ENCODE measurements at regions not wholly inside any gene's neighbourhood (a gene's known extent, or its start where the extent isn't known, plus 50 kb on each side); places are given as distances from the start of the nearest gene placed in this dataset.
"Not testable (repeated sequence)": the region's sequence is repeated elsewhere in the genome, so short reads cannot be mapped to it uniquely, and the experiment has no call there.

DNA sequence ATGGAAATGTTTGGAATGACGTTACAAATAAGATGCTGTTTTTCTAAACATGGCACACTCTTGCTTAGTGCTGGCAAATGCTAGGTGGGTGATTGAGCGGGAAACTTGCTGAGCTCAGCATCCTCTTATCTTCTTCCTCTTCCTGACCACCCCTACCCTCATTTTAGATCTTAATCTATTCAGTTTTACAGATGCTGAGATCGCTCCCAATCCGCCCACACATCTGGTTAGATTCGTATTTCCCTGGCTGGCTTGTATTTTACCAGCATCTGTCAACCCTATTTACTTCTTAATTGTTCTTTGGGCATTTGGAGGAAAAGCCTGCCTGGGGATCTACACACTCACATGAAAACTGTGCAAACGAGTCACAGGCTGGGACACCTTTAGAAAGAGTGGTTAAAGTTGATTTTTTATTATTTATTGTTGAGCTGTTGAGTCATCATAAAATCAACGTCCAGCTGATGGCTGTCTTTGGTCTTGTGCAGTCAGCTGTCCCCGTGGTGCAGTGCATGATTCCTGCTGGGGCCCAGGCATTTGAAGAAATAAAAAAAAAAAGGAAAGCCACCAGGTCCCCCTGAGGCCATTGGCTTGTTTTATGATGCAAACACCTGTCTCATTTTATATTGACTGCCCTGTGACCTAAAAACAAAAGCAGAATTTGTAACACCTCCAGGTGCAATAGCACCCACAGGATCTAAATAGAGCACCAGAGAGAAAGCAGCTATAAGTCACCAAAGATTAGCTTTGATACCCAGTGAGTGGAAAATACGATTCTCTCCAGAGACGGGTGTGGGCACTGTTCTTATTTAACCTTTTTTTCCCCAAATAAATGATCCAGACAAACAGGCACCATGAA is 258.6 kb downstream of the HS3ST3B1 start:
- Histone ChIP-seq H3K27me3 (ENCODE audit: insufficient read depth, low read length) (no peaks in the 10 kb centered on the region), H3K27ac (ENCODE audit: low read length) (no peak overlapping the region), H3K4me3 (ENCODE audit: low read length) (no peak overlapping the region), H3K36me3 (ENCODE audit: insufficient read depth, low read depth, low read length) (no peaks in the 10 kb centered on the region), H3K9ac (ENCODE audit: low read depth, low read length) (no peak overlapping the region), H3K9me3 (ENCODE audit: insufficient read depth, low read depth, low read length) (no peaks in the 10 kb centered on the region), H3K4me1 (ENCODE audit: insufficient read depth, low read length) (no peaks in the 10 kb centered on the region; the same call in 1 of the 2 replicates)

DNA sequence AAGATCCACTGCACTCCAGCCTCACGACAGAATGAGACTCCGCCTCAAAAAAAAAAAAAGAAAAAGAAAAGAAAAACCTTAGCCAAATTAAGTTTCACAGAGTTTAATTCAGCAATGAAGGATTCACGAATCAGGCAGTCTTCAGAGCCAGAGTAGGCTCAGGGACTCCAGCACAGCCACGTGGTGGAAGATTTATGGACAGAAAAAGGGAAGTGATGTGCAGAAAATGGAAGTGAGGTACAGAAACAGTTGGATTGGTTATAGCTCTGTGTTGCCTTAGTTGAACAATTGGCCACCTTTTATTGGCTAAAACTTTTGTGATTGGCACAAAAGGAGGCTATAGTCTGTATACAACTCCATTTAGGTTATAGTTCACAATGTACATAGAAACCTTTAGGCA is 256.6 kb downstream of the HS3ST3B1 start:
- H3K27ac ChIP-seq (ENCODE audit: low read length), result no peak overlapping the region

GRCh38 chr17:14553847-14554246 is 253.0 kb downstream of the HS3ST3B1 start:
- no peak overlapping the region for H3K27ac ChIP-seq (ENCODE audit: low read length)
- no peaks in the 10 kb centered on the region for H3K27me3 ChIP-seq (ENCODE audit: insufficient read depth, low read length)
- H3K4me1 ChIP-seq (ENCODE audit: insufficient read depth, low read length), result no peaks in the 10 kb centered on the region
- no peaks in the 10 kb centered on the region for H3K9me3 ChIP-seq (ENCODE audit: insufficient read depth, low read depth, low read length)
- H3K36me3 ChIP-seq (ENCODE audit: insufficient read depth, low read depth, low read length), result no peaks in the 10 kb centered on the region
- H3K9ac ChIP-seq (ENCODE audit: low read depth, low read length), result no peak overlapping the region
- no peak overlapping the region for H3K4me3 ChIP-seq (ENCODE audit: low read length)

More for the DNA sequence above, 256.6 kb downstream of the HS3ST3B1 start:
- no peaks in the 10 kb centered on the region; the same call in 1 of the 2 replicates for H3K4me1 ChIP-seq (ENCODE audit: insufficient read depth, low read length)
- no peak overlapping the region for H3K9ac ChIP-seq (ENCODE audit: low read depth, low read length)
- H3K9me3 ChIP-seq (ENCODE audit: insufficient read depth, low read depth, low read length), result no peaks in the 10 kb centered on the region
- no peaks in the 10 kb centered on the region for H3K27me3 ChIP-seq (ENCODE audit: insufficient read depth, low read length)
- no peaks in the 10 kb centered on the region for H3K36me3 ChIP-seq (ENCODE audit: insufficient read depth, low read depth, low read length)
- no peak overlapping the region for H3K4me3 ChIP-seq (ENCODE audit: low read length)

DNA sequence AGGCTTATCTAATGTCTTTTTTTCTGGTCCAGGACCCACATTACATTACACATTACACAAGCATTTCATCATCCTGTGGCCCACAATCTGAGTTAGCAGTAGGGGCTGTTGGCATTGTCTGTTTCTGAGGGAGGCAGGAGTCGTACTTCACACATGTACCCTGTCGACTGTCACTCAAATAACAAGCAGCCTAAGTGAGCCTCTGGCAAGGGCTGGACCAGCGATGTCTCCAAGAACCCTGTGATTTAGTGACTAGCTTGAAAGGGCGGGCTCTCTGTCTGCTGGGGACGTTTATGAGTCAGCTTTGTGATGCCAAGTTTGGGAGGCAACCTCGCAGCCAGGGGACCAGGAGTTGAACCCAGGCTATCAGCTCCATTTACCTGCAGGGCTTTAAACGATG is 251.4 kb downstream of the HS3ST3B1 start:
- H3K27ac ChIP-seq (ENCODE audit: low read length), result no peak overlapping the region
- H3K9ac ChIP-seq (ENCODE audit: low read depth, low read length), result no peak overlapping the region
- H3K4me1 ChIP-seq (ENCODE audit: insufficient read depth, low read length), result no peaks in the 10 kb centered on the region
- H3K36me3 ChIP-seq (ENCODE audit: insufficient read depth, low read depth, low read length), result no peaks in the 10 kb centered on the region
- H3K4me3 ChIP-seq (ENCODE audit: low read length), result no peak overlapping the region
- no peaks in the 10 kb centered on the region for H3K9me3 ChIP-seq (ENCODE audit: insufficient read depth, low read depth, low read length)
- no peaks in the 10 kb centered on the region for H3K27me3 ChIP-seq (ENCODE audit: insufficient read depth, low read length)

DNA sequence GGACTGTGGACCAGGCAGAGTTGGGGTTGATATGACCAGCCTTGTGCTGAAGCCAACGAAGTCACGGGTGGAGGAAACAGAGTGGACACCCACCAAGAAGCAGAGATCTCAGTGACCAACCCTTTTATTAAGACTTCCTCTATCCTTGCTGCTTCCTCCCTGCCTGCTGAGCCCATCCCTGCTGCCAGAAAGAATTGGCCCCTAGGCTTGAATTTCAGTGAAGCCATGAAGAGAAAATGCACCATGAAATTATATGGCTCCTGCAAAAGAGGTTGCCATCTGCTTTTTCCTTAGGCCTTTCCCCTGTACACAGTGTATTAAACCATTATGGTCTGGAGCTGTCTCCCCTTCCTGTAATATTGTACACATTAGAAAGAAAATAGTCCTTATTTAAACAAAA is 246.7 kb downstream of the HS3ST3B1 start:
- H3K4me3 ChIP-seq (ENCODE audit: low read length), result no peak overlapping the region
- H3K27ac ChIP-seq (ENCODE audit: low read length), result no peak overlapping the region
- H3K4me1 ChIP-seq (ENCODE audit: insufficient read depth, low read length), result no peaks in the 10 kb centered on the region
- H3K9ac ChIP-seq (ENCODE audit: low read depth, low read length), result no peak overlapping the region
- no peaks in the 10 kb centered on the region for H3K9me3 ChIP-seq (ENCODE audit: insufficient read depth, low read depth, low read length)
- H3K27me3 ChIP-seq (ENCODE audit: insufficient read depth, low read length), result no peaks in the 10 kb centered on the region
- no peaks in the 10 kb centered on the region for H3K36me3 ChIP-seq (ENCODE audit: insufficient read depth, low read depth, low read length)

DNA sequence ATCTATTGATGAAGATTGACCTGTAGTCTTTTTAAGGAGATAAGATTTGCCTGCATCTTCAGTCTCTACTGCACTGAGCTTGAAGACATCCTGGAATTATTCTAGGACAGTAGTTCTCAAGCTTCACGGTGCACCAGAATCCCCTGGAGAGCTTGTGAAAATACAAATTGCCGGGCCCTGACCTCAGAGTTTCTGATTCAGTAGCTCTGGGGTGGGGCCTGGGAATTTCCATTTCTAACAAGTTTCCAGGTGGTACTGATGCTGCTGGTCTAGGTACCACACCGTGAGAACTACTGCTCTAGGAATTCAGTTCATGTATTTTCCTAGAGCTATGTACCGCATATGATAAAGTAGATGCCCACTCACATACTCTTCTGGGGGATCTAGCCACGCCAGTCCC is 246.1 kb downstream of the HS3ST3B1 start:
- Histone ChIP-seq H3K36me3 (ENCODE audit: insufficient read depth, low read depth, low read length) (no peaks in the 10 kb centered on the region), H3K4me1 (ENCODE audit: insufficient read depth, low read length) (no peaks in the 10 kb centered on the region), H3K9ac (ENCODE audit: low read depth, low read length) (no peak overlapping the region), H3K4me3 (ENCODE audit: low read length) (no peak overlapping the region), H3K27ac (ENCODE audit: low read length) (no peak overlapping the region), H3K27me3 (ENCODE audit: insufficient read depth, low read length) (no peaks in the 10 kb centered on the region), H3K9me3 (ENCODE audit: insufficient read depth, low read depth, low read length) (no peaks in the 10 kb centered on the region)

DNA sequence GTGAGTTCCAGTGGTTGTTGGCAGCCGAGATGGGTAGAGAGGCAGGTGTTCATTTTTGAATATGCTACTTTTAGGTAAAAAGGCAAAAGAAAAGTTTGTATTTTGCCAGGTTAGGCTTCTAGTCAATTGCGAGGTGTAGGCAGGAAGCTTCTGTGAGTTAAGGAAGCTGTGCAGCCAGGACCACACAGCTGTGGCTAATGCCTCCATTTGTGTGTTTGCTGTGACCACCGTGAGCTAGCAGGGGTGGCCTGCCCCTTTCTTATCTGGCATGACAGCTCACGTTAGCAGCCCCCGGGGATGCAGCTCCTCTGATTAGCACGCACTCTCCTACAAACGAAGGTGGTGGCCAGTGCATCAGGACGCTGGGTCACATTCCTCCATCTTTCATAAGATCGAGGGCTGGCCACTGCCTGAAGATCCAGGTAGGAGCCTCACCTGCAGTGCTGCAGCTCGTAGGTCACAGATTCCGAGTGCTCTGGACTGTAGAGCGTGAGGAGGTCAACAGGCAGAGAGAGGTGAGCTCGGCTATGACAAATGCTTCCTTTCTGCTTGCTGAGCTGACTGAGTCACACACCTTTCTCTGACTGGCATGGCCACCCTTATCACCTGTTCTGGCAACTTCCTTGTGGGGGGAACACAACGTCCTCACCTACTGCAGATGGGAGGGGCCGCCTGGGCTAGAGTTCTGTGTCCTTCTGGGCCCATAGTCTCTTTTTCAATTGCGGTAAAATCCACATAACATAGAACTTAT is 244.4 kb downstream of the HS3ST3B1 start:
- Histone ChIP-seq H3K36me3 (ENCODE audit: insufficient read depth, low read depth, low read length) (no peaks in the 10 kb centered on the region), H3K27me3 (ENCODE audit: insufficient read depth, low read length) (no peaks in the 10 kb centered on the region), H3K9me3 (ENCODE audit: insufficient read depth, low read depth, low read length) (no peaks in the 10 kb centered on the region), H3K4me3 (ENCODE audit: low read length) (no peak overlapping the region), H3K4me1 (ENCODE audit: insufficient read depth, low read length) (no peaks in the 10 kb centered on the region), H3K27ac (ENCODE audit: low read length) (no peak overlapping the region), H3K9ac (ENCODE audit: low read depth, low read length) (no peak overlapping the region)

DNA sequence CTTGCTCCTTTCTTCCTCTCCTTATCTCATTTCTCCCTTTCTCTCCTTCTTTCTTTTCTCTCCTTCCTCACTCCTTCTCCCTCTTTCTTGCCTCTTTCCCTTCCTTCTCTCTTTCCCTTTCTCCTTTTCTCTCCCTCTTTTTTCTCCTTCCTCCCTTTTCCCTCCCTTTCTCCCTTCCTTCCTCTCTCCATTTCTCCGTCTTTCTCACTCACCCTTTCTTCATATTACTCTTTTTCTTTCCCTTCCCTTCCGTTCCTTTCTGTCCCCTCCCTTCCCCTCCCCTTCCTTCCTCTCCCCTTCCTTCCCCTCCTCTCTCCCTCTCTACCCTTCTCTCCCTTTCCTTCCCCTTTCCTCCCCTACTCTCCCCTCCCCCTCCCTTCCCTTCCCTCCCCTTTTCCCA is 240.8 kb downstream of the HS3ST3B1 start:
- Histone ChIP-seq H3K27ac (ENCODE audit: low read length) (no peak overlapping the region), H3K36me3 (ENCODE audit: insufficient read depth, low read depth, low read length) (no peaks in the 10 kb centered on the region), H3K9ac (ENCODE audit: low read depth, low read length) (no peak overlapping the region), H3K4me1 (ENCODE audit: insufficient read depth, low read length) (no peaks in the 10 kb centered on the region), H3K9me3 (ENCODE audit: insufficient read depth, low read depth, low read length) (peaks cover 7% of the 10 kb centered on the region), H3K27me3 (ENCODE audit: insufficient read depth, low read length) (no peaks in the 10 kb centered on the region), H3K4me3 (ENCODE audit: low read length) (no peak overlapping the region)

- H3K36me3 ChIP-seq (ENCODE audit: insufficient read depth, low read depth, low read length), result no peaks in the 10 kb centered on the region
- H3K4me3 ChIP-seq (ENCODE audit: low read length), result no peak overlapping the region
- H3K9me3 ChIP-seq (ENCODE audit: insufficient read depth, low read depth, low read length), result peaks cover 7% of the 10 kb centered on the region
- H3K27me3 ChIP-seq (ENCODE audit: insufficient read depth, low read length), result no peaks in the 10 kb centered on the region
- no peaks in the 10 kb centered on the region for H3K4me1 ChIP-seq (ENCODE audit: insufficient read depth, low read length)
- no peak overlapping the region for H3K9ac ChIP-seq (ENCODE audit: low read depth, low read length)
- H3K27ac ChIP-seq (ENCODE audit: low read length), result no peak overlapping the region
Observed at GRCh38 chr17:14539801-14540200, 238.9 kb downstream of the HS3ST3B1 start.

- H3K27ac ChIP-seq (ENCODE audit: low read length); H3K9ac ChIP-seq (ENCODE audit: low read depth, low read length); H3K36me3 ChIP-seq (ENCODE audit: insufficient read depth, low read depth, low read length); H3K27me3 ChIP-seq (ENCODE audit: insufficient read depth, low read length); H3K4me1 ChIP-seq (ENCODE audit: insufficient read depth, low read length); H3K9me3 ChIP-seq (ENCODE audit: insufficient read depth, low read depth, low read length); H3K4me3 ChIP-seq (ENCODE audit: low read length): not testable (repeated sequence)
Observed at GRCh38 chr17:14532242-14532641, 231.4 kb downstream of the HS3ST3B1 start.

- Histone ChIP-seq H3K27me3 (ENCODE audit: insufficient read depth, low read length) (no peaks in the 10 kb centered on the region), H3K27ac (ENCODE audit: low read length) (peak overlapping the region; percentile 70), H3K4me3 (ENCODE audit: low read length) (peak overlapping the region; percentile 50)
Observed at GRCh38 chr17:14525551-14526455, 224.9 kb downstream of the HS3ST3B1 start.

More at GRCh38 chr17:14525551-14526455, 224.9 kb downstream of the HS3ST3B1 start:
- peaks cover 30% of the 10 kb centered on the region; the same call in 1 of the 2 replicates for H3K4me1 ChIP-seq (ENCODE audit: insufficient read depth, low read length)
- H3K9me3 ChIP-seq (ENCODE audit: insufficient read depth, low read depth, low read length), result no peaks in the 10 kb centered on the region
- peak overlapping the region; percentile 49; the same call in 1 of the 2 replicates for H3K9ac ChIP-seq (ENCODE audit: low read depth, low read length)
- H3K36me3 ChIP-seq (ENCODE audit: insufficient read depth, low read depth, low read length), result no peaks in the 10 kb centered on the region
